Peyer's patch (tissue), 4 donors: ENCODE measurements at regions not wholly inside any gene's neighbourhood (a gene's known extent, or its start where the extent isn't known, plus 50 kb on each side); places are given as distances from the start of the nearest gene placed in this dataset.

Experiments
- CTCF ChIP-seq, 6 experiments: fragments of 450-650 bp in 4 of 6; fragments of 200-600 bp in 2 of 6; sonication (generic) in 1 of 6; IDR thresholded peaks; one replicate each; pipeline ENCODE4 v1.5.1; 2017 to 2019; ENCODE audit warnings: antibody characterized with exemption in 6 of 6, mild to moderate bottlenecking in 3 of 6, moderate library complexity in 1 of 6
- POLR2A ChIP-seq, 2 donors: fragments of 450-650 bp; IDR thresholded peaks; one replicate each; pipeline ENCODE4 v1.5.1; 2017; ENCODE audit warnings: antibody characterized with exemption in 2 of 2, mild to moderate bottlenecking in 2 of 2, moderate library complexity in 2 of 2

- TF ChIP-seq CTCF (IDR thresholded peaks at IDR 0.05) = no peak
- no peak for TF ChIP-seq POLR2A (IDR thresholded peaks at IDR 0.05)
Observed at GRCh38 chr7:84941291-84941690, 245.6 kb downstream of the SEMA3D start.
